ENCODE measurements at regions not wholly inside any gene's neighbourhood (a gene's known extent, or its start where the extent isn't known, plus 50 kb on each side); places are given as distances from the start of the nearest gene placed in this dataset.
"Not testable (repeated sequence)": the region's sequence is repeated elsewhere in the genome, so short reads cannot be mapped to it uniquely, and the experiment has no call there.

DNA sequence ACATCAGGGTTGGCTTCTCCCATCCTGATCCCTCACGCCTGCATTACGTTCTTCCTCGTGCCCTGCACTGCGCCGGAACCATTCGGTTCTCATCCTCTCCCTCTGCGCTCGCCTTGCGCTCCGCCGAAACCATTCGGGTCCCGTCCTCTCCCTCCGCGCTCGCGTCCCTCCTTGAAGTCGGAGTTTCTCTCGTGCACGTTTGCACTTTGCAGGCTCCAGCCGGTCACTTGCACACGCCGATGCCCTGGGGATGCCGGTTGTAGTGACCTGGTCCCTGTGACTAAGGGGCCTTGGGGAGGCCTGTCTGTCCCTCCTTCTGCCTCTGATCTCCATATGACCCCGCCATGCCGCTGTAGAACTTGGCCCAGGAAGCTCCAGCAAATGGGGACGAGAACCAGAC lies 265.8 kb downstream of the TEX29 start:
- DNase-seq (ENCODE audit: low read depth in 3 of 3), result no peak

DNA sequence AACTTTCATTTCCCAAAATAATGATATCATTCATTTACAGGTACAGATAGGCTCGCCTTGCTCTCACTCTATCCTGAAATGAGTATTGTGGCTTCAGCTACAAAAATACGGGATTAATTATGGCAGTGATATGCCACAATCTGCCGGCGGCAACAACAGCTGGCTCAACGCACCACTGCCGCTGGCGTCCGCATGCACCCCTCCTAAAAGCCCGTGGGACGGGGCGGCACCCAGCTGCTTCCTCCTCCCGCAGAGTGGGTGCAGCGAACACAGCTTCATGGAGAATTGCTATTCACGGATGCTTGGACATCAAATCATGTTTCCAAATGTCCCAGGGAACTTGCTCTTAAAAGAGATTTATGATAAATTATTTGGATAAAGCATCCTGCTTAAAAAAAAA lies 266.8 kb downstream of the TEX29 start:
- no peak for DNase-seq (ENCODE audit: low read depth in 3 of 3)

DNA sequence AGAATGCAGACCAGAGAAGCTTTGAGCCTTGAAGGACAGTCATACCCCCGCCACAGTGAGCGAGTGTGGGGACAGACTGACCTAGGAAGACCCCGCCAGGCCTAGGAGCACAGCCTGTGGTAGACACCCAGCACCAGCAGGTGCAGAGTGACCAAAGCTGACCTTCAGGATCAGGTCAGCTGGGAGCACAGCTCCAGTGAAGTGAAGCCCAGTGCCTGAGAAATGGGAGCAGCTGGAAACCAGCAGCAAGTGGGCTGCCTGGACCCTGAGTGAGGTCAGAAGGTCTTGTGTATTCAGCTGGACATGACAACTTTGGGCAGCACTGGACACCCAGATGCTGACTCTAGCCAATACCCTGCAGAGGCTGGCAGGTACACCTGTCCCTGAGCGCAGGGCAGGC lies 268.9 kb downstream of the TEX29 start:
- DNase-seq (ENCODE audit: low read depth in 3 of 3), result no peak

DNA sequence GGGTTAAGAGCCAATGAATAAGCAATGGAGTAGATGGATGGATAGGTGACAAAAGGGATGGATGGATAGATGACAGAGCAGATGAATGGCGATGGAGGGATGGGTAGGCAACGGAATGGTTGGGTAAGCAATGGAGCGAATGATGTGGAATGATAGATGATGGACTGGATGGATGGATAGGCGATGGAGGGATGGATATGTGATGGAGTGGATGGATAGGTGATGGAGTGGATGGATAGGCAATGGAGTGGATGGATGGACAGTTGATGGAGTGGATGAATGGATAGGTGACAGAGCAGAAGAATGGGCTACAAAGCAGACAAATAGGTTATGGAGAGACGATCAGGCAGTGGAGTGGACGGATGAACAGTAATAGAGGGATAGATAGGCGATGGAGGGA lies 269.6 kb downstream of the TEX29 start:
- DNase-seq (ENCODE audit: low read depth in 3 of 3), result no peak

DNA sequence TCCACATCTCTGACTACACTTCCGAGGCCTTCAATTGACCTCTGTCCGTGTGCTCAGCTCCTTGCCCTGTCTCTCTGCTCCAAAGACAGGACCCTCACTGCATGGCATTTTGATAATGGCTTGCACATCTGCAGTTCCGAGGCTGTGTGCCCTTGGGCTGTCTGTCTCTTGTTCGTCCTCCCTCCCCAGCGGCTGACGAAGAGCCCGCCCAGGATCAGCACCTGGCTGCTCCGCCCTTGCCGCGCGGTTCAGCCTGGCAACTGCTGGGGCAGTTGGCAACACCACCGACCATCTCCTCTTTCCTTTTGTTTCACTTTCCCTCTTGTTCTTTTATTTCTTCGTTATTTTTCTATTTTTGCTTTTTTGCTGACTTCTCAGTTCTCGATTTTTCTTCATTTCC lies 270.4 kb downstream of the TEX29 start:
- no peak for DNase-seq (ENCODE audit: low read depth in 3 of 3)

DNA sequence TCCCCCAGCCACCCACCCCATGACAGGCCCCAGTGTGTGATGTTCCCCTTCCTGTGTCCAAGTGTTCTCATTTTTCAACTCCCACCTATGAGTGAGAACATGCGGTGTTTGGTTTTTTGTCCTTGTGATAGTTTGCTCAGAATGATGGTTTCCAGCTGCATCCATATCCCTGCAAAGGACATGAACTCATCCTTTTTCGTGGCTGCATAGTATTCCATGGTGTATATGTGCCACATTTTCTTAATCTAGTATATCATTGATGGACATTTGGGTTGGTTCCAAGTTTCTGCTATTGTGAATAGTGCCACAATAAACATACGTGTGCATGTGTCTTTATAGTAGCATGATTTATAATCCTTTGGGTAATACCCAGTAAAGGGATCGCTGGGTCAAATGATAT lies 273.0 kb downstream of the TEX29 start:
- not testable (repeated sequence) for DNase-seq (ENCODE audit: low read depth in 3 of 3)

DNA sequence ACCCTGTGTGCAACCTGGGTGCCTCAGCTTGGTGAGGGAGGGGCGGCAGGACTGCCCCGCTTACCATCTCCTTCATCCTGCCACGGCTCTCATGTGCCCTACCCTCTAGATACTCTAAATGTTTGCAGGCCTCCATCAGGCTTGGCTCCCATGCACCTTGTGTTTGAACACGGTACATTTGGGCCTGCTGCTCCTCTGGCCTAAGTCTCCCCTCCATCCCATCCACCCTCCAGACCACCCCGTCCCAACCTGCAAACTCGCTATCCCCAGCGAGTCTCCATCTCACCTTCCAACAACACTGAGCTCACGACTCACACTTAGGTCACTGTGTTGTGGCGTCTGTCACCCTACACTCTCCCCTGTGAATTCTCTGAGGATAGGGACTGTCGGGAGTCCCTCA lies 274.2 kb downstream of the TEX29 start:
- no peak for DNase-seq (ENCODE audit: low read depth in 3 of 3)

DNA sequence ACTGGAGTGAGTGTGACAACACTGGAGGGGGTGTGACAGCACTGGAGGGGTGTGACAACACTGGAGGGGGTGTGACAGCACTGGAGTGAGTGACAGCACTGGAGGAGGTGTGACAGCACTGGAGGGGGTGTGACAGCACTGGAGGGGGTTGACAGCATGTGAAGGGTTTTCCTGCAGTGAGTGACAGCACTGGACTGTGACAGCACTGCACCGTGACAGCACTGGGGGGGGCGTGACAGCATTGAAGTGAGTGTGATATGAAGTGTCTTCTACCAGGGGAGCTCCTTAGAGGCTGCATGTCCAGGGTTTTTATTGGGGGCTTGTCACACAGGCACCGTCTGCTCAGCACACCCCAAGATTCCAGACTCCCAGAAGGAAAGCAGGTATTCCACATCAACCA lies 274.8 kb downstream of the TEX29 start:
- no peak for DNase-seq (ENCODE audit: low read depth in 3 of 3)

DNA sequence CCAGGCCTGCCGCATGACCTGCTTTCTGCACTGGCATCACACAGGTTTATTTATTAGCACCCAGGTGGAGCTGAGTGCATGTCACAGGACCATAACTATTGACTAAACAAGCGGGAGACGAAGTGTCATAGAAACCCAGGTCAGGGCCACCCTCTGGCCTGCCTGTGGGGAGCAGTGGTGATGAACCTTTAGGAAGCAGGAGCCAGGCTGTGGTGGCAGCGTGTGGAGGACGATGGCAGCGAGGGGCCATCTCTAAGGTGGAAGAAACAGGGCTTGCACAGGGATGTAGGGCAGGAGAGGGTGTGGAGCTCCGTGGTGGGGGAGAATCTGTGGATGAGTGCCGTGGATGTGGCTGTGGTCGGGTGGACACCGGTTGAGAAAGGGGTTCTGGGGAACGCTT lies 275.3 kb downstream of the TEX29 start:
- no peak for DNase-seq (ENCODE audit: low read depth in 3 of 3)

DNA sequence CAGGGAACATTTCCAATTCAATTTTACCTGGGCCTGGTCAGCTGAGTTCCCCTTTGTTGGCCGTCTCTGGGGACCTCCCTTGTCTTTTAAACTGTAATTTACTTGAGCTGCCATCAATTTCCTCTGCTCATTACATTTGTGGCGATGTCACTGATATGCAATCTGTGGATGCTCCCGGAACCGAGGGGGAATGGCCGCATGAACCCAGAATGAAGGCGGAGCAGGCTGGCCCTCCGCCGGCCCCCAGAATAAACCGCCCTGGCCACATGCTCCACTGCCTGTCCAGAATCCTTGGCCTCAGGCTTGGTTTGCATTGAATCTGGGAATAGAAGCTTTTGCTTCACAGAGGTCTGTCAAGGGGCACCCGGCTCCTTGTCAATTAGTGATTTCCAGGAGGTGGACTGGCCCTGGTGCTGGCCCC lies 276.8 kb downstream of the TEX29 start:
- DNase-seq (ENCODE audit: low read depth in 3 of 3), result no peak

DNA sequence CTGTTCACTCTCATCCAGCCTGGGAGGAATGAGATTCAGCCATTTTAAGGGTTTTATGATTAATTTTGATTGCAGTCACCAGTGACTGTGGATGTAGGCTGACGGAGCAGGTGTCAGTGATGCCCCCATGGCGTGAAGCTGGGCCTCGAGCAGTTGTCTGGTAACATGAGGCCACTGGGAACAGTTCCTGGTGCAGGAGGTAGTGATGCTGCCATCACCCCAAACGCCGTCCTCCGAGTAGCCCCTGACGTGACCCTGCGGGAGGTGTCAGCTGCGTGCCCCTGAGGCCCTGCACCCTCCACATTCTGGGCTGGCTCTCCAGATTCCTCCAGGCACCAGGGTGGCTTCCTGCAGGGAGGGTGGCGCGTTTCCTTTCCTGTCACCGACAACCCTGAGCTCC lies 277.2 kb downstream of the TEX29 start:
- DNase-seq (ENCODE audit: low read depth in 3 of 3), result no peak

DNA sequence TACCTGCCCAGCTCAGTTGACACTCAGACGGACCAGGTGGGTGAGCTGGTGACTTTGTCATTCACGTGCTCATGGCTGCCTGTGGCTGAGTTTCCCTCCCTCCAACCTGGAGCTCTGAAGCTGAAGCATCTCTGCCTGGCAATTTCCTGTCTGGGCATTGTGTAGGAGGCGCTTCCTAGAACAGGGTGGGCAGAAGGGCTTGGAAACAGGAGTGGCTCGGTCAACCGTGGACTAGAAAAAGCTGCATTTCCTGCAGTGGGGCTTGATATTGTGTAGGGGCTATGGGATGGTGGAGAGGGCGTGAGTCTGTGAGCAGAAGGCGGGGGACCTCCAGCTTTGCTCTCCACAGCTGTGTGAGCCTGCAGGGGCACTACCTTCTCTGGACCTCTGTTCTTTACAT lies 278.3 kb downstream of the TEX29 start:
- DNase-seq (ENCODE audit: low read depth in 3 of 3), result no peak

DNA sequence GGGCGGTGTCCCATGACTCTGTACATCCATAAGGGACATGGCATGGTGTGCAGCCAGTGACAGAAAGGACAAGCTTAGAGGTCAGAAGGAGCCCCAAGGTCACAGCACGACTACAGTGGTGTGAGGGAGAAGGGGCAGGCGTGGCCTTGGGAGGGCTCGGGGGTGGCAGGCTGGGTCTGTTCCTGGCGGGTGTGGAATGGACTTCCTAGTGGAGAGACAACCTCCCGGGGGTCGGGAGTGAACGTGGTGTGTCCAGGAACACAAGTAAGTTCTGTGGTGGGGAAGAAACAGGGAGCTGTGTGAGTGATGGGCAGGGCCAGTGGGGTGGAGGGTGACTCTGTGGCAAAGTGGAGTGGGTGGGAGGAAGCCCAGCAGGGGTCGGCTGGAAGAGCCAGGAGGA lies 279.3 kb downstream of the TEX29 start:
- no peak for DNase-seq (ENCODE audit: low read depth in 3 of 3)

DNA sequence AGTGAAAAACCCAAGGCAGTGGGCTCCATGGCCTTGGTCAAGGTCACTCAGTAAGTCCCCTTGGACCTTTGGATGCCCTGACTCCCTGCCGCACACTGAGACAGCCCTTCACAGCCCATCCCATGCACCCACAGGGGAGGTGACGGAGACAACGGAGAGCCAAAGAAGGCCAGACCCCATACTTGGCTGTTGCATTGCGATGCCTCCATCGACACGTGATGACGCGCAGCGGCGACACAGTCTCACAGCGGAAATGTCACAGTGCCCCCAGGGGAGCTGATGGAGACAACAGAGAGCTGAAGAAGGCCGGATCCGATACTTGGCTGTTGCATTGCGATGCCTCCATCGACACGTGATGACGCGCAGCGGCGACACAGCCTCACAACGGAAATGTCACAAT lies 282.4 kb downstream of the TEX29 start:
- no peak for DNase-seq (ENCODE audit: low read depth in 3 of 3)

DNA sequence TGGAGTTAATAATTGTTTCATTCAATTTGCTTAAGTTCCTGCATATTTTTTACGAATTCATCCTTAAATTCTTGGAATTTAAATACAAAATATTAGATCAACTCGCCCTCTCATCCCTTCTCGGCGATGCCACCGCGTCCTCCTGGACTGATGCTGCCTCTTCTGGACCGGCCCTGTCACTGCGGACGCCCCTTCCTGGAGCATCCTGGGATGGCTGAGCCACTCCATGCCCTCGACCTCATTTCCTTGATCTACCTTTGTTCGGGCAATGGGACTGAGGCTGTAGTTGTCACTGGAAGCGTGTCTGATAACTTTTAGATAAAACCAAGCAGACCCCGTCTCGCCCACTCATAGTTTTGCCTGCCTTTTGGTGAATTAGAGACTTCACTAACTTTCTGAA lies 283.7 kb downstream of the TEX29 start:
- no peak for DNase-seq (ENCODE audit: low read depth in 3 of 3)

DNA sequence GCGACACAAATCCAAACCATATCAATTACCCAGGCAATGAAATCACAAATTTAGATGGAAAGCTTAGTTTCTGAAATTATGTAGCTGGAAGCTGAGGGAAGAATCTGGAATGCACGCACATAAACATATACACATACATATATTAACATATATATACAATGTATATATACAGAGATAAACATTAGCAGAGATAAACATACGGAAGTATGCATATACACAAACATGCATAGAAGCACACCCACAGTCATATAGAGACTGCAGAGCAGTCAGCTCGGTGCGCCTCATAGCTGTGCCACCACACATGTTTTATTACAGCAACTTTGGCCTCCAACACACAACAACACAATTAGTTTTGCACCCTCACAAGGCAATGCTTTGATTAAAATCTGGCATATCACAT lies 288.1 kb downstream of the TEX29 start:
- no peak for DNase-seq (ENCODE audit: low read depth in 3 of 3)

DNA sequence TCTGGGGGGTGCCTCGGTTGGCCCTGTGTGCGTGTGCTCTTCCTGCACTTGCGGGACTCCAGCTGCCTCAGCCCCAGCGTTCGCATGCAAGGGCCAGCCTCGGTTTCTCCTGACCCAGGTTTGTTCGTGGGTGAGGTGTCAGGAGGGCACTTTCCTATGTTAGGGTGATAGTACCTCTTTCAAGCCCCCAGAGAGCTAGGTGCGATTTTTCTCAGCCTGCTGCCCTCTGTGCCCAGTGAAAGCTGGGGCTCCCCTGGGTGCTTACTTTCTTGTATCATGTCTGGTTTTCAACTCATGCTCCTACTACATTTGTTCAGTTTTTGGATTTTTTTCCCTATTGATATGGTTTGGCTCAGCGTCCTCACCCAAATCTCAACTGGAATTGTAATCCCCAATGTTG lies 289.2 kb downstream of the TEX29 start:
- no peak for DNase-seq (ENCODE audit: low read depth in 3 of 3)

DNA sequence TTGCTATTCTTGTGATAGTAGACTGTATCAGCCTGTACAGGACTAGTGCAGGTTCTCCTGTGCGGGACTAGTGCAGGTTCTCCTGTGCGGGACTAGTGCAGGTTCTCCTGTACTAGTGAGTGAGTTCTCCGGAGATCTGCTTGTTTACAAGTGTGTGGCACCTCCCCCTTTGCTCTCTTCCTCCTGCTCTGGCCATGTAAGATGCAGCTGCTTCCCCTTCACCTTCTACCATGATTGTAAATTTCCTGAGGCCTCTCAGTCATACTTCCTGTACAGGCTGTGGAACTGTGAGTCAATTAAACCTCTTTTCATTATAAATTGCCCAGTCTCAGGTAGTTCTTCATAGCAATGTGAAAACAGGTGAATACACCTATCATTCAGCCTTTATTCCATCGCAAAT lies 289.6 kb downstream of the TEX29 start:
- no peak for DNase-seq (ENCODE audit: low read depth in 3 of 3)

DNA sequence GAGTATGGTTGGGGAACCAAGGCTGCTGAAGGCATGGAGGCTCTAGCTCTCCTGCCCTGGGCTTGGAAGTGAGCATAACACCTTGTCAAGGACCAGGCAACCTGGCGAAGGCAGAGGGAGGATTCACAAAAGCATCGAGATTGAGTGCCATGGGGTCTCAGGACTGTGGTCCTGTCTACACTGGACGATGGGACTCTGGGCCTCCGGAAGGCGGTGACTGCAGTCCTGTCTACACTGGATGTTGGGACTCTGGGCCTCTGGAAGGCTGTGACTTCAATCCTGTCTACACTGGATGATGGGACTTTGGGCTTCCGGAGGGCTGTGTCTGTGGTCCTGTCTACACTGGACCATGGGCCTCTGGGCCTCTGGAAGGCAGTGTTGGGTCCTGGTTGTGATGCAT lies 290.4 kb downstream of the TEX29 start:
- DNase-seq (ENCODE audit: low read depth in 3 of 3), result no peak

DNA sequence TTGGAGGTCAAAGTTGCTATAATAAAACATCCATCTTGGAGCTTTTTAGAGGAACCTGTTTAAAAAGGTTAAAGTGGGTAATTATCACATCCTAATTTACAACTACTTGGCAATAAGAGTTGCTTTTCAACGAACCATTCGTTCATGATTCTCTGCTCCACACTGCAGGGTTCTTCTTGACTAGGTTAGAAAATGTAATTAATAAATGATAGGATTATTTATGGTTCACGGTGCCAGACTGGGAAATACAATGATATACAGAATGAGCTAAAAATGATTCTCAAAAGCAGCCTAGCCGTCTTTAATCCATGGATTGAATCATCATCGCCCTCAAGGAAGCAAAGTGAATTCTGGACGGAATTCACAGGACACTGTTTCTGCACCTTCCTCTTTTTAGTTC lies 291.2 kb downstream of the TEX29 start:
- no peak for DNase-seq (ENCODE audit: low read depth in 3 of 3)

DNA sequence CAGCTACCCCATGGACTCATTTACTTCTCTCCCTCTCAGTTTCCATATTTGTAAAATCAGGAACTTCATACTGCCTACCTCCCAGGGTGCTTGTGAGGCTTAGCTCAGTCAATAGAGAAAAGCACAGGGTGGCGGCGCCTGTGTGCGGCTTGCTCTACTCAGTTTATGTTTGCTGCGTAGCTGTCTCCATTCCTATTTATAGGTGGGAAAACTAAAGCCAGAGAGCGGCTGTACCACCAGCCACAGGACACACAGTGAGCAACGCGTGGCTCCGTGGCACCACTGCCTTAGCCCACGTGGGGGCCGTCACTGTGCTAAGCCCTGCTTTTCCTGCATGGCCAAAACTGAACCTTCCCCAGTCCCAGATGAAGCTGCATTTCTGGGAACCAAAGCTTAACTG lies 292.4 kb downstream of the TEX29 start:
- no peak for DNase-seq (ENCODE audit: low read depth in 3 of 3)

DNA sequence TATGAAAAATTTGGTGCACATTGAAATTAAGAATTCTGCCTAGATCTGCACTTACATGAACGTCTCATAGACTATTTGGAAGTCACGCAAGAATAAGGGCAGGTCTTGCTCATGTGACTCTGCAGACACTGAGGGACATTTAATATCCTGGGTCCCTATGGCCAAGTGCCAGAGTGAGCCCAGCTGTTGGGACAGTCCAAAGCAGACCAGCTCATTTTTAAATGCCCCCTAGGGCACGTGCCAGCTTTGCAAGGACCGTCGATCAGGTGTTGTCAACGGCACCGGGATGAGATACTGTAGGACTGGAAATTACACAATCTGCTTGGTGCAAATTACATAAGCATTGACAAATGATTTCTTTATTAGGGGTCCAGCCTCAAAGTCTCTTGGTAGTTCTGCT lies 293.6 kb downstream of the TEX29 start:
- DNase-seq (ENCODE audit: low read depth in 3 of 3), result no peak

DNA sequence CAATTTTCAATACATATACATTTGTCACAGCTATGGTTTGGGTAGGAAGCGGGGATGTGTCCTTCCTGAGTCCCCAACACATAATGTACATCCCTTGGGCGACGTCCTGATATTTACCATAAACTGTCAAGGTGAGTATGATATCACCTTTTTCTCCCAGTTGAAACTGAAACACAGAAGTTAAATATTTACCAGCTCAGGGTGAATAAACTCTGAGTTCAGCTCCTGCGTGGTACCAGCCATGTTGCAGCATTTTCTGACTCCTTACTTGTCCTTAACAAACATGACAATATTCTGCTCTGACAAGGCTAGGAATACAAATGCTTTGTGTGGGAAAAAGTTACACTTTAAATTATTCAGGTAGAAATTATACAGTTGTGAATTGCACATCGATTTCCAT lies 294.2 kb downstream of the TEX29 start:
- DNase-seq (ENCODE audit: low read depth in 3 of 3), result no peak

DNA sequence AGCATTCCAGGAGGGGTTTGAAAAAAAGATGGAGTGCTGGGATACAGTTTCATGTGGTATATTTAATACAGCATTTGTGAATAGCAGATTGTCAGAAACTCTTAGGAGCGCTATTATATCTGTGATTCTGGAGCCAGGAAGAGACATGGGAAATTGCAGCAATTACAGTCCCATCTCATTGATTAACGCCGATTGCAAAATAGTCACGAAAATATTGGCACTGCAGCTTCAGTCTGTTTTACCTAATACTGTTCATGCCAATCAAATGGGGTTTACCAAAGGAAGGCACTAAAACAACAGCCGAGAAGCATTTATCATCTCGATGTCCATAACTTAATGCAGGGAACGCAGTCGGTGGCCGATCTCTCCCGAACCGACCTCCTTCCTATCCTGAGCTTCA lies 295.8 kb downstream of the TEX29 start:
- DNase-seq (ENCODE audit: low read depth in 3 of 3), result no peak

DNA sequence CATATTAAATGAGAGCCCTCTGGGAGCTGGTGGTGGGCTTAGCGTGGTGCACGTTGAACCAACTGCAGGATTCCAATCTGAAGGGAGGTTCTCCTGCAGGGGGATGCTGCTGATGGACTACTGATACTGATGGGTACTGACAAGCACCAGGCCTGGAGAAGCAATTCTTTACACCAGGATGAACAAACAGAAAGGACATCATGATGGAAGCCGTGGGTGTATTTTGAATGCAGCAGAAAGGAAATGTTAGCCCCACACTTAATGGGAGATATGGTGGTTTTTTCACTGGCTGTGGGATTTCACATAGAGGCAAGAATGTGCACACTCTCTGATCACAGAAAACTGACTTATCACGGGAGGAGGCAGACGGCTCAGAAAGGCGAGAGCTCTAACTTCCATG lies 299.7 kb downstream of the TEX29 start:
- no peak for DNase-seq (ENCODE audit: low read depth in 3 of 3)

Measured in stimulated activated CD4-positive, alpha-beta T cell treated with anti-CD3 and anti-CD28 coated beads, TNF-alpha, amount 100 ng/mL, for 4 hours (primary cell).